NCI-H748 (cell line): ENCODE measurements at regions not wholly inside any gene's neighbourhood (a gene's known extent, or its start where the extent isn't known, plus 50 kb on each side); places are given as distances from the start of the nearest gene placed in this dataset.

ENCODE experiments used
- DNase-seq: peaks from one replicate; lab custom pipeline; 2025; ENCODE audit not compliant: unreplicated experiment; lab: John Stamatoyannopoulos, UW

DNA sequence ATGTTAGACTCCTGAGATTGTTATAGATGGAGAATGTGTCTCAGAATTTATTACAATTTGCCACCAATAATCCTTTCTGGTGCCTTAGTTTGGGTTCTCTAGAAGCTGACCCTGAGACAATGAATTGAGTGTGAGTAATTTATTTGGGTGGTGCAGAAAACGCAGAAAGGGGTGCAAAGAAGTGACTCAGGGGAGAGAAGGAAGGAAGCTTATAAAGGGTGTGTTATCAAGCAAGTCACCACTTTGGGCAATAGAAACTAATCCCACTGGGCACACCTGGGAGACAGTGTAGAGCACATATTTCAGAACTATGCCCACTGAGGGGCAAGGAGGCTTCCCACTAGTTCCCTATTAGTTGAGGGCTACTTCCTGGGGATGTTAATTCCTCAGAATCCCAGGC lies 320.6 kb downstream of the MID1IP1 start:
- no peak for DNase-seq

DNA sequence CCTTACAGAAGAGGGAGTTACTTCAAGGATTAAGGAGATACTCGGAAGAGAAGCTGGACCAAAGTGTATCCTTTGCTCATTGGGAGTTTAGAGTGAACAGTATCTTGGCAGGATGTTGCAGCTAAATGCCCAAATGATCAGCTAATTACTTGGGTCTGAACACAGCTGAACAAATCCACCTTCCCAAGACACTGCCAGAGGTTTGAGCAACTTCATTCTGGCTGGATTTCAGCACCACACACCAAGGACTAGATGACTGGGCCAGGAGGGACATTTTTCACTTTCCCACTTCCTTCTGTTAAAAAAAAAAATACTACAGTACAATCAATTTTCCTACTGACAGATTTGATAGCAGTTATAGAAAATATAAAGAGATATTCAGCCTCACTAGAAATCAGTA lies 324.6 kb downstream of the MID1IP1 start:
- peak; percentile 67 for DNase-seq

DNA sequence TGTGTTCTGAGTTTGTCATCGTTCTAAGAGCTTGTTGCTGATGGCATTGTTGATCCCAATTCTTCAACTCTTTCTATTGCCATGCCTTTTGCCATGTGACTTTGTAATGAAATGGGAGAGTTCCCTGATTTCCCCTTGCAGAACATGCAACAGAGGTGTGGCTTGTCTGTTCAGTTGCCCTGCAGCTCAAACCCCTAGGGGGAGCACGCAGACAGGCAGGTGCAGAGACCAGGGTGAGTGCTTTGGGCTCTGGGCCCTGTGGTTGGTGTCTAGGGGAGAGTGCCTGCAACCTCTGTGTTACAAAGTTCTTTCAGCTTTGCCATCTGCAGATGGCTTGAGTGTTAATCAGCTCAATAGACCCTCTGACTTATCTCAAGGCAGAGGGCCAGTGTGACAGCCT lies 332.7 kb downstream of the MID1IP1 start:
- peak; percentile 58 for DNase-seq

DNA sequence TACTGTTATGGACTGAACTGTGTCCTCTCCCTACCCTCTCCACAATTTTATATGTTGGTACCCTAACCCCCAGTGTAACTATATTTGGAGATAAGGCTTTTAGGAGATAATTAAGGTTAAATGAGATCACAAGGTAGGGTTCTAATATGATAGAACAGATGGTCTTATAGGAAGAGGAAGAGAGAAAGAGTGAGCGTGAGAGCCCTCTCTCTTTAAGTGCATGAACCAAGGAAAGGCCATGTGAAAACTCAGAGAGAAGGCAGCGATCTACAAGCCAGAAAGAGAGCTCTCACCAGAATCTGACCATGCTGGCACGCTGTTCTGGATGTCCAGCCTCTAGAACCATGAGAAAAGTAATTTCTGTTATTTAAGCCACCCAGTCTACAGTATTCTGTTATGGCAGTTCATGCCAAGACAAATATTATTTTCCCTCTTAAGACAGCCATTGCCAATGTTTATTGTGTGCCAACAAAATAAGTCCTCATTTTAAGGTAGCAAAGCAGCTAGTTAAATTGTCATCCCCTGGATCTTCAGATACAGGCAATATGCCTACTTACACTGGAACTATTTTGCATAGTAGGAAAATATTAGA lies 336.2 kb downstream of the MID1IP1 start:
- no peak for DNase-seq

DNA sequence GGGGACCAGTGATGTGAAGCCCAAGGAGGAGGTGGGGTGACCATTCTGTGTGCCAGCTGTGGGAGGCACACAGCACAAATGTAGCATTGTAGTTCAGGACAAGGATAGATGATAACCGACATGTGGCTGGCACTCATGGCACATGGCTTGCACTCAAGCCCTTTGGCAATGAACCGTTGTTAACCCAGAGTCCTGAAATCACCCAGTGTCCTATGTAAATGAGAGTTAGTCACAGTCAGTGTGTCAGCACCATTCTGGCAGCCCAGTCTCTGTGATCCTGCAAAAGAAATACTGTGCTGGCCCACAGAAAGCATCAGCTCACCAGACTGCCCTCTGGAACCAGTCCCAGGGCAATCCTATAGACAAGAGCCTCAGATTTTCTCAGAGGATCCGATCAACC lies 339.3 kb downstream of the MID1IP1 start:
- DNase-seq: no peak

DNA sequence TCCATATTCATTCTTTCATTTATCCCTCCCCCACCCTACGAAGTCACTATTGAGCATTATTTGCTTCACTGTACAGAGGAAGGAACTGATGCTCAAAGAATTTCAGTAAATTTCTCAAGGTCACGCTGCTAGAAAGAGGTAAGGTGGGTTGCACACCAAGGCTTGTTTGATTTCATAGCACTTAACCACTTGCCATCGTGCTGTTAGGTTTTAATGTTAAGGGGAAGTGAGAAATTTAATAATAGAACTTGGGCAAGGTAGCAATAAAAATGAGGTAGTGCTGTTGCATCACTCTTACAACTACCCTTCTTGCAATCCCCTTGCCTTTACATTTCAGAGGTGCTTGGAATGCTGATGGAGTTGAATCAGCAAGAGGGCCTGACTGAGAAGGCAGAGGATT lies 343.1 kb downstream of the MID1IP1 start:
- DNase-seq: no peak

DNA sequence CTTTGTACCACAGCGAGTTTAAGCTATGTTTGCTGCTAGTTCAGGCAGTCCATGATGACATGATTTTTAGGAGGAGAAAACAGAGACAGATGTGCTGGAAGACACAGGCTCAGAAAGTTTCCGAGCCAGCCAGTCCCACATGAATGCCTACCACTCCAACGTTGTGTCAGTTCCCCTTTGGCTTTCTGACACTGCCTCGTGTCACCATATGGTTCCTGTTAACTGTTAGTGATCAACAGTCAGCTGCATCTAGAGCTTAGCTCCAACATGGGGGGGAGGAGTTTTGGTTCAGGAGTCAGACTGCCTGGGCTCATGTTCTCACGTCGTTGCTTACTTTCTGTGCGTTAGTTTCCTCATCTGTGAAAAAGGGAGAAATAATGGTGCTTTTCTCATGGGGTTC lies 343.7 kb downstream of the MID1IP1 start:
- no peak for DNase-seq

DNA sequence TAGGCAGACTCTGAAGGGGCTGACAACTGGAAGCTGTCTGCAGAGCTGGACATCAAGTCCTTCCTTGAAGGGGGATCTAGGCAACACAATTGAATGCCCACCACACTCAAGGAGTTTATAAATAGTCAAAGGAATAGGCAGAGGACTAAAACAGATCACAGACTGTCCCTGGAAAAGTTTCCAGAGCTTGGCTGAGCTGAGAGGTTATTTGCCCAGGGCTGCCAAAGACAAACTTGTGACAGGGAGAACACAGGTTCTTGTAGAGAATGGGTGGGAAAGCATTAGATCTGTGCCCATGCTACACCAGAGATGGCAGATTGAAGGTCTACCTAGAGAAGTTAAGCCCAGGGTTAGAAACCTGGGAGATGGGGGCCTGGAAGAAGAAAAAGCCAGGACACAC lies 344.6 kb downstream of the MID1IP1 start:
- no peak for DNase-seq

DNA sequence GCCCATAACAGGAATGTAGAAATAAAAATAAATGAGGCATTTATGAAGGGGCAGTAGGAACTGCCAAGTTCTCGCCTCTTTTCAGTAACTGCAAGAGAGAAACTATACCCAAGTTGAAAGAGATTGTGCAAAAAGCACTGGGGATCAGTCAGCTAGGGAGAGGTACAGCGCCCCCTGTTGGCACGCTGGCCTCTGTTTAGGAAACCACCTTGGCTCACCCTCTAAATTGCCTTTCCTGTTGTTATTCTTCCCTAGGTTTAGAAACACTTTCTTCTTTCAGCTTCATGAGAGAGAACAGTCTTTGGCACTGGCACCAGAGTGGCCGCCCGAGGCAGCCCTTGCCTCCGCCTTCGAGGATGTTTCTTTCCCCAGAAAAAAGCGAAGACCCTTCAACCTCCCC lies 348.5 kb downstream of the MID1IP1 start:
- DNase-seq: peak; percentile 78

DNA sequence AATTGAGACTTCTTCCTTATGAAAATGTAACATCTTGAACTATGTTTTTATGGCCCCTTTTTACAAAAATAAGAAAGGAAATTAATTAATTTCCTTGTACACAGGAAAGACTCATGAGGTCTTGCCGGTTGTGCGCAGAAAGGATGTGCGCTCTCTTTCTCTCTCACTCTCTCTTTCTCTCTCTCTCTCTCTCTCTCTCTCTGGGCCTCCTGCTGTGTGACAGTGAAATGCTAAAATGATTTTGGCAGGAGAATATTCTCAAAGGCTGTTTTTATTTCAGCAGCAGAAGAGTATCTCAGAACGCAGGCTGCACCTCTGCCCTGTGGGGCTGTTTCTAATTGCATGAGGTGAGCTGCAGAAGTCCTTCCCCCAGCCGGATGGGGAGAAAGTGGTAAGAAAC lies 349.0 kb downstream of the MID1IP1 start:
- DNase-seq: no peak

DNA sequence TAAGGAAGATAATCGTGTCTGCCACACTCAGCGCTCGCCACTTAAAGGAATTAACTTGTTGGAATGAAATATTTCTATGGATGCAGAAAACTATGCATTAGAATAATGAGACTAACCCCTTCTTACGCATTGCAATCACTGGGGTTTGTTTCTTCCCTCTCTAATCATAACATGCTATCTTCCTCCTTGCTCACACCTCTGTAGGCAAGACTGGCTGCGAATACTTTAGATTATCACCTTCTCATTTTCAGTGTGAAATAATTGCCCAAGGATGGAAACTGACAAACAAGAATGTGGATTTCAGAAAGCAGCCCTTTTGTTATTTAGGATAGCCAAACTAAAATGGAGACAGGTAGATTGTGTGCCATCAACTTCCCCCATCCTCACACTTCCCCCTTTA lies 349.4 kb downstream of the MID1IP1 start:
- no peak for DNase-seq

DNA sequence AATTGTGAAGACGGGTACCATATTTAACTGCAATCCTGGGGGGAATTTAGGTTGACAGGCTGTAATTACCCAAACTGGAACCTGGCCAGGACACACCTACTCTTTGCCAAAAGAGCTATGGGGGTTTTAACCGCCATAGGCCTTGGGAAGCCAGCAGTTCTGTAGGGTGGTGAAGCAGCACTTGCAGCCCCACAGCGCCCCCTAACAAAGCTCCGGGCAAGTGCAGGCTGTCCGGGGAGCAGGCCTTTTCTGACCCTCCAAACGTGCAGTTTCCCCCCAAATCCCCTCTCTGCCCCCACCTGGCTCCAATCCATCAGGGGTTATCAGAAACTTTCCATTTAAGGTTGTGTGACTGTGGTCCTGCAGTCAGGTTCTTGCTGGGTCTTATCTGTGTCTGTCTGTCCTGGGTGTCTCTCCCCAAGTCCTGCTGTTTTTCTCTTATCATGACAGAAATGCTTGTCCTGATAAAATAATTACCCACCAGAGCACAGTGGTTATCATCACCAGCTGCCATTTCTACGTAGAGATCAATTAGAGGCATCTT lies 350.9 kb downstream of the MID1IP1 start:
- peak; percentile 97 for DNase-seq

DNA sequence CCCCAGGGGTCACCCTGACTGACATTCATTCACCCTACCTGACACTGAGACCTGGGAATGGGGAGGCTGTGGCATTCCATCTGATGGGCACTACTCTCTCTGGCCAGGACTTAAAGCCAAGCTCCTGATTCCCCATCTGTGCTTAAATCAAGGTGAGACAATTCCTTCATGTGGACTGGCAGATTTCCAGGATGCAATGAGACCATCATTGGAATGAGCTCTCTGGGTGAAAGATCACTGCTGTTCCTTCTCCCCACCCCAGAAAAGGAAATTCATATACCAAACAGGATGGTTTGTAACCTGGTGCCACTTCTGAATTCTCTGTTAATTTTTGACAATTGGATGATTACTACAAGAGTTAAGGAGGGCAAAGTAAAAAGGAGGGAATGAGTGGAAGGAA lies 354.8 kb downstream of the MID1IP1 start:
- DNase-seq: peak; percentile 5

DNA sequence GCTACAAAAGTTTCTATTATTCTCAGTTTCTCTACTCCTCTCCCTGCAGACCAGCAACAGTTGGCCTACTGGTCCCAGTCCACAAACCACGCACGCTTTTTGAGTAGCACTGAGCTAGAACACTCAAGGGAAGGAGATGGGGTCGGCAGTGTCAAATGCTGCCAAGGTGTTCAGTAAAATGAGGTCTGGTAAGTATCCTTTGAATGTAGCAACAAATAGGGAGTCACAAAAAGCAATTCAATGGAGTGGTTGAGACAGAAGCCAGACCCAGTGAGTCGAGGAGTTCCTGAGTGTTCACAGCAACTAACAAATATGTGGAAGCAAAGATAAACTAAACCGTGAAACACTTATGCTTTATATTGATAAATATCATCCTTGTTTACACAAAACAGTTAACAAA lies 355.7 kb downstream of the MID1IP1 start:
- DNase-seq: no peak

DNA sequence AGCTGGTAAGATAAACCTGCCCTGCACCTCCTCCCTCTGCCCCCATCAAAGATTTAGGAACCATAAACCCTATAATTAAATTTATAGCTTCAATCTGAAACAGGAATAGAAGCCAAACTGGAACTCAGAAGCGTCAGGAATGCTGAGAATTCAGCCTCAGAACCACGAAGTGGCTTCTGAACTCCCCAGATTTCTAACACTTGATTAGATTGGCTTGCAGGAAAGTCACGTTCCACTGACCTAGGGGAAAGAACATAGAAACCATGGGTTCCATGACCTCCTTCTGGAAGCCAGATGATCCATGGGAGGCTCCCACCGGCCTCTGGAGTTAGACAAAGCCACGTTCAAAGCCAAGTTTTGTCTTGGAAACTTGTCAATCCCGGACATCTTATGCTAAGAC lies 356.5 kb downstream of the MID1IP1 start:
- peak; percentile 24 for DNase-seq

DNA sequence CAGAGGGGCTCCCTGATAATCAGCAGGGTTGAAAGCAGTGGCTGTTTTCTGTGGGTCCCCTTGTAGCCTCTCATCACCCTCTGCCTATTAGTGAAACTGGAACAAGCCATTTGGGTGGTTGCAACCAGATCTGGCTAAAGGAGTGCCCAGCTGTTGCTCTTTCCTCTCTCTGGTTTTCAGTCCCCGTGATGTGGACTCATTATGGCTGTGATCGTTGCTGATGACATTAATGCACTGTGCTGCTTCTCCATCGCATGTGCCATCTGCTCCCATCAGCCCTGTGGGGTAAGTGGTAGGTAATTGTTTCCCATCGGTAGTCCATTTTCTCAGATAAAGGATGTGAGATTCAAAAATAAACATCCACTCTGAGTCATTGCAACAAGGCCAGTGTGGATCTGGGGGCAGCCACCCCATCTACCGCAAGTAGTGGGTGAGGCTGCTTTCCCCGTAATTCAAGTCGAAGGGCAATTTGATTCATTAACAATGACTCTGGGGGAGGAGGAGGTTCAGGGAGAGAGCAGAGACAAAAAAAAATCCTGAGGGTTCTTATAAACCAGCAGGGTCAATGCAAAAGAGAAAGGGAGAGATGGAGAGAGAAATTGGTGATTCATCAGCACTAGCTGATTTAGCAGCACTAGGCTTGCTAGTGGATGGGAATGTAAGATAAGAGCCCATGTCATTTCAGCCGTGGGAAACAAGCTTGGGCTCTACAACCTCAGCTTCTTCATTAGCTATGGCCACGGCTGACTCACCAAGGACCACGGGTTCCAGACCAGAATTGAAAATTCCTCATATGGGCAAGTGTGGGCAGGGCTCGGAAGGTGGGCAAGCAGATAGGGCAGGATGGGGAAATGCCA lies 357.8 kb downstream of the MID1IP1 start:
- peak; percentile 98 for DNase-seq

DNA sequence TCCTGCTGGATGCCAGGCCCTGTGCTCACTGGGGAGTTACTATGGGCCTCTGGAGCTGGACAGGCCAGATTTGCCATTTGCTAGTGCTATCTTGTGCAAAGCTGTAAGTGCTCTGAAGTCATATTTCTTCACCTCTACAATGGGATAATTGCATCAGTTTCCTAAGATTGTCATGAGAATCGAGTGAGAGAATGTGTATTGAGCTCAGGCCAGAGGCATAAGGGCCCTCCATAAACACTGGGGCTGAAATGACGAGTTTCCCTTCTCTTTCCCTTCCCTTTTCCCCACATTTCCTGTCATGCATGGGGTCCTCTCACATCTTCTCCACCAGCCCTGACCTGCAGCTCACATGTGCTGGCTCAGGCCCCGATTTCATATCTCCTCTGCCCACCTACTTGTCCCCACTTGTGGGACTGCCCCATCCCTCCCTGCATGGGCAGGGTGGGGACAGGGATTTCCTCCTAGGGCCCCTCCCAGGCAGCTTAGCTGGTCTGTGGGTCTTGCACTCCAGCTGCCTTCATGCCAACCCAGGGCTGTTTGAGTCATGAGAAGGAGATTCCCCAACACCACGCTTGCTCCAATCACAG lies 358.8 kb downstream of the MID1IP1 start:
- peak; percentile 60 for DNase-seq

DNA sequence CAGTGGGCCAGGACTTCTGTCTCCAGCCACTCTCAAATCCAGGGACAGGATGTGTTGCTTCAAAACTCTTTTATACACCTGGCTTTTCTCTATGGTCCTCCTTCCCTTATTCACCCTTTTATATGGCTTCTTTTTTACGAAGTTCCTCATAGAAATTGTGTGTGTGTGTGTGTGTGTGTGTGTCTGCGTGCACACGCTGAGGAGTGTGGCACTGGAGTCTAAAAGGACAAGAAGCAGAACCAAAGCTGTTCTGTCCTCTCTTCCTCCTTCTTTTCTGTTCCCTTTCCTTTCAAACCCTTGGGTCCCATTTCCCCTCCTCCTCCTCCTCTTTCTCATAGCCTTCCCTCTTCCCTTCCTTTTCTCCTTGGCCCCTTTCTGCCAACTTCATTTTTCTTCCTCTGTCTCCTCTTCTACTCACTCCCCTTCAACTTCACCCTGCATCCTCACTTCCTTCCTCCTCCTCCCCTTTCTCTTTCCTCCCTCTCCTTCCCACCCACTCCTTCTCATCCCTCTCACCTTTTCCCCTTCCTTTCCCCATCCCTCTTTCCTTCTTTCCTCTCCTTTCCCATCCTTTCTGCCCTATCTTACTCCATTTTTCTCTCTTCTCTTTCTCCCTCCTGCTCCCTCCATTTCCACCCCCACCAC lies 360.5 kb downstream of the MID1IP1 start:
- no peak for DNase-seq

DNA sequence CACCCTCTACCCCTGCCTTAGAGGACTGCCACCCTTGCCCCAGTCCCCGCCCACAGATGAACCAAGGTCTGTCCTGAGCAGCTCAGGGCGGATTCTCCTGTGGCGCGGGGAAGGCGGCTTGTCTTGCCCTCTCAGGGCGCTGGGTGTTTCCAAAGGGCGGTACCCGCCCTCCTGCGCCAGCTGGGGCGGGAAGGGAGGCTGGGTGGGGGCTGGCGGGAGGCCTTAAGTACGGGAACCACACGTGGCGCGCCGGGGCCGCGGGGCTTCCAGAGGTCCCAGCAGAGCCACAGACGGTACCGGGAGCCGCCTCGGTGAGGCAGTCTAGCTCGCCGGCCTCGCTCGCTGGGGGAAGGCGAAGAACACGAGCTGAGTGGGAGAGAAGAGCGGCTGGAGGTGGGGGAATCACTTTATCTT lies 361.1 kb downstream of the MID1IP1 start:
- peak; percentile 11 for DNase-seq

DNA sequence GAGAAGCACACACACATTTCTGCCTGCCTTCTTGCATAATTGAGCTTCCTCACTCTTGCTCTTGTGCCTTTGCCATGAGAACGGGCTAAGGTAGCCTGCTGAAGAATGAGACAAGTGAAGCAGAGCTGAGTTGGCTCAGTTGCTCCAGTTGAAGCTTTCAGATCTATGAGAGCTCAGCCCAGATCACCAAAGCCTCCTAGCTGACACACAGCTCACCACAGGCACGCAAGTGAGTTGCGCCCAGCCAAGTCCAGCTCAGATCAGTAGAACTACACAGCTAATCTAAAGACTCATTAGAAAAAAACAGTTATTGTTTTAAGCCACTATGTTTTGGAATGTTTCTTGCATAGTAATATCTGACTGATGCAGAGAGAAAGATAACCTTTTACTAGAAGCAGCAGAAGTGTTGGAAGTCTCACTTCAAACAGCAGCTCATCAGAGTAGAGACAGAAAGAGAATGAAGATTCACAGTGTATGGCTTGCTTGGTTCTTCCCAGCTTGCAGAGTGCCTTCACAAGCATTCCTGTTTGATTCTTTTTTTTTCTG lies 362.4 kb downstream of the MID1IP1 start:
- DNase-seq: no peak

DNA sequence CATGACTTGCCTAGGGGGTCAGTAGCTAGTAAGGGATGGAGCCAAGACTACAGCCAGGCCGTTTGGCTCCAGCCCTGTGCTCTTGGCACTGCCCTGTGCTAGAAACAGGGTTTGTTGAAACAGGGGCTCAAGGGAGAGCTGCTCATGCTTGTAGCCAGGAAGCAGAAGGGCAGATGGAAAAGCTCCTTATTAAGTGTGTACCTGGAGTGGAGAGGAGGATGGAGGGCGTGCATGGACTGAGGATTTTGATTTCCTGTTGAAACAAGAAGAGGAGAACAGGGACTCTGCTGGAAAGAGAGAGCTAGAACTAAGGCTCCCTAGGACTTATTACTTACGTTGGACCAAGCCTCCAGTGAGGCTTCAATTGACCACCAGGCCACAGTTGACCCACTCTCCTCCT lies 363.0 kb downstream of the MID1IP1 start:
- no peak for DNase-seq
